ENCODE measurements at regions not wholly inside any gene's neighbourhood (a gene's known extent, or its start where the extent isn't known, plus 50 kb on each side); places are given as distances from the start of the nearest gene placed in this dataset.
"Not testable (repeated sequence)": the region's sequence is repeated elsewhere in the genome, so short reads cannot be mapped to it uniquely, and the experiment has no call there.

GRCh38 chr7:73175322-73175721 is 89.5 kb upstream of the SPDYE9 start:
- not testable (repeated sequence) for DNase-seq (ENCODE audit: low spot score)

- not testable (repeated sequence) for DNase-seq (ENCODE audit: low spot score)
These were observed 85.1 kb upstream of the SPDYE9 start for GRCh38 chr7:73170902-73171301.

- not testable (repeated sequence) for DNase-seq (ENCODE audit: low spot score)
These were observed 84.6 kb upstream of the SPDYE9 start for GRCh38 chr7:73170415-73170814.

GRCh38 chr7:73166152-73166551 is 80.3 kb upstream of the SPDYE9 start:
- DNase-seq (ENCODE audit: low spot score): not testable (repeated sequence)

- not testable (repeated sequence) for DNase-seq (ENCODE audit: low spot score)
These were observed 76.8 kb upstream of the SPDYE9 start for GRCh38 chr7:73162680-73163079.

- DNase-seq (ENCODE audit: low spot score): not testable (repeated sequence)
These were observed 75.9 kb upstream of the SPDYE9 start for GRCh38 chr7:73161727-73162126.

GRCh38 chr7:73157169-73157661 is 71.4 kb upstream of the SPDYE9 start:
- not testable (repeated sequence) for DNase-seq (ENCODE audit: low spot score)

- not testable (repeated sequence) for DNase-seq (ENCODE audit: low spot score)
These were observed 70.8 kb upstream of the SPDYE9 start for GRCh38 chr7:73156510-73157168.

GRCh38 chr7:73154586-73155038 is 68.8 kb upstream of the SPDYE9 start:
- peak; percentile 53 for DNase-seq (ENCODE audit: low spot score)

- DNase-seq (ENCODE audit: low spot score): not testable (repeated sequence)
These were observed 68.2 kb upstream of the SPDYE9 start for GRCh38 chr7:73153921-73154585.

GRCh38 chr7:73148570-73148969 is 62.7 kb upstream of the SPDYE9 start:
- DNase-seq (ENCODE audit: low spot score): not testable (repeated sequence)

GRCh38 chr7:73147681-73148080 is 61.8 kb upstream of the SPDYE9 start:
- not testable (repeated sequence) for DNase-seq (ENCODE audit: low spot score)

GRCh38 chr7:73143993-73144392 is 58.2 kb upstream of the SPDYE9 start:
- not testable (repeated sequence) for DNase-seq (ENCODE audit: low spot score)

- DNase-seq (ENCODE audit: low spot score): not testable (repeated sequence)
These were observed 52.1 kb upstream of the SPDYE9 start for GRCh38 chr7:73137922-73138321.

All from H4 (cell line).